Natural killer cell (primary cell): ENCODE measurements at regions not wholly inside any gene's neighbourhood (a gene's known extent, or its start where the extent isn't known, plus 50 kb on each side); places are given as distances from the start of the nearest gene placed in this dataset.

ENCODE experiments used
- ATAC-seq, 3 donors: fragments of 150-1000 bp in 2 of 3; fragments of 200-7000 bp in 1 of 3; cut with Tn5 transposase; 1 replicate in 1 of 3; 2 replicates in 2 of 3; pipeline ENCODE4 v1.10.0; 2021; ENCODE audit warnings: mild to moderate bottlenecking in 2 of 3, moderate library complexity in 2 of 3
- DNase-seq, 2 donors: peaks; one replicate each; pipeline versions ENCODE4 v3.0.0 to v3.0.0-alpha.2; 2013 to 2021; ENCODE audit warnings: mixed read lengths in 1 of 2
- H3K27ac ChIP-seq: one replicate; pipeline ENCODE4 v1.5.1; 2013; ENCODE audit warnings: mild to moderate bottlenecking, low read length
- H3K27me3 ChIP-seq: one replicate; pipeline ENCODE4 v1.6.1; 2013; ENCODE audit warnings: low read length; ENCODE audit not compliant: control insufficient read depth, insufficient read depth
- H3K36me3 ChIP-seq: one replicate; pipeline ENCODE4 v1.6.1; 2013; ENCODE audit warnings: low read length; ENCODE audit not compliant: control insufficient read depth, insufficient read depth
- H3K4me1 ChIP-seq: one replicate; pipeline ENCODE4 v1.6.1; 2013; ENCODE audit warnings: low read length; ENCODE audit not compliant: control insufficient read depth, insufficient read depth
- H3K4me3 ChIP-seq: one replicate; pipeline ENCODE4 v1.5.1; 2013; ENCODE audit warnings: low read length
- H3K9me3 ChIP-seq: one replicate; pipeline ENCODE4 v1.6.1; 2013; ENCODE audit warnings: low read length; ENCODE audit not compliant: control insufficient read depth, insufficient read depth
- H3K27ac Mint-ChIP-seq, 2 donors: one replicate each; pipeline ENCODE4 v1.8.0; 2022; ENCODE audit warnings: mild to moderate bottlenecking in 2 of 2, mixed read lengths in 2 of 2, moderate library complexity in 1 of 2
- H3K27me3 Mint-ChIP-seq, 2 donors: one replicate each; pipeline ENCODE4 v1.8.0; 2022; ENCODE audit warnings: low read depth in 2 of 2, mixed read lengths in 2 of 2
- H3K36me3 Mint-ChIP-seq: one replicate; pipeline ENCODE4 v1.8.0; 2022; ENCODE audit warnings: mixed read lengths
- H3K4me1 Mint-ChIP-seq, 2 donors: one replicate each; pipeline ENCODE4 v1.8.0; 2022; ENCODE audit warnings: mixed read lengths in 2 of 2
- H3K4me3 Mint-ChIP-seq: one replicate; pipeline ENCODE4 v1.8.0; 2022; ENCODE audit warnings: mild to moderate bottlenecking, moderate library complexity, mixed read lengths
- H3K9me3 Mint-ChIP-seq, 2 donors: one replicate each; pipeline ENCODE4 v1.8.0; 2022; ENCODE audit warnings: mixed read lengths in 2 of 2
- WGBS: methylation state at CpG from one replicate; pipeline ENCODE4 v1.1.7; 2013; ENCODE audit warnings: missing lambda C conversion rate; ENCODE audit not compliant: insufficient coverage; 5-methylcytosine and 5-hydroxymethylcytosine counted together
- intact Hi-C: fragments of 100-400 bp; cut with micrococcal nuclease; formaldehyde crosslinking; loops from one replicate; pipeline ENCODE4 v1.14.2; 2022
- TF ChIP-seq, protein P1 (sequence below): fragments of 200-600 bp; IDR thresholded peaks from one replicate; pipeline ENCODE4 v1.8.0; 2022; ENCODE audit warnings: antibody characterized with exemption

GRCh38 chr17:69761767-69762321 is 313.2 kb upstream of the KCNJ16 start:
- ATAC-seq (no peak), DNase-seq (no peak)
- Histone ChIP-seq H3K4me1 (no peaks in the 10 kb centered on the region), H3K36me3 (no peaks in the 10 kb centered on the region), H3K27ac (no peak overlapping the region), H3K9me3 (no peaks in the 10 kb centered on the region), H3K27me3 (no peaks in the 10 kb centered on the region), H3K4me3 (no peak overlapping the region)
- H3K27me3 Mint-ChIP-seq = no peaks in the 10 kb centered on the region
- H3K9me3 Mint-ChIP-seq = peaks cover 6 to 13% of the 10 kb centered on the region in 2 donors
- no peaks in the 10 kb centered on the region for H3K36me3 Mint-ChIP-seq
- H3K4me1 Mint-ChIP-seq = no peaks in the 10 kb centered on the region
- H3K27ac Mint-ChIP-seq = no peak overlapping the region
- 89% methylated on average over 3 of the region's 4 CpGs for WGBS
- H3K4me3 Mint-ChIP-seq = no peak overlapping the region
- TF ChIP-seq, protein P1, sequence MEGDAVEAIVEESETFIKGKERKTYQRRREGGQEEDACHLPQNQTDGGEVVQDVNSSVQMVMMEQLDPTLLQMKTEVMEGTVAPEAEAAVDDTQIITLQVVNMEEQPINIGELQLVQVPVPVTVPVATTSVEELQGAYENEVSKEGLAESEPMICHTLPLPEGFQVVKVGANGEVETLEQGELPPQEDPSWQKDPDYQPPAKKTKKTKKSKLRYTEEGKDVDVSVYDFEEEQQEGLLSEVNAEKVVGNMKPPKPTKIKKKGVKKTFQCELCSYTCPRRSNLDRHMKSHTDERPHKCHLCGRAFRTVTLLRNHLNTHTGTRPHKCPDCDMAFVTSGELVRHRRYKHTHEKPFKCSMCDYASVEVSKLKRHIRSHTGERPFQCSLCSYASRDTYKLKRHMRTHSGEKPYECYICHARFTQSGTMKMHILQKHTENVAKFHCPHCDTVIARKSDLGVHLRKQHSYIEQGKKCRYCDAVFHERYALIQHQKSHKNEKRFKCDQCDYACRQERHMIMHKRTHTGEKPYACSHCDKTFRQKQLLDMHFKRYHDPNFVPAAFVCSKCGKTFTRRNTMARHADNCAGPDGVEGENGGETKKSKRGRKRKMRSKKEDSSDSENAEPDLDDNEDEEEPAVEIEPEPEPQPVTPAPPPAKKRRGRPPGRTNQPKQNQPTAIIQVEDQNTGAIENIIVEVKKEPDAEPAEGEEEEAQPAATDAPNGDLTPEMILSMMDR = no peak
- intact Hi-C loops = no loop called here

- 65% methylated on average over 1 of the region's 1 CpG for WGBS
- H3K36me3 ChIP-seq = no peaks in the 10 kb centered on the region
- peaks cover 6 to 13% of the 10 kb centered on the region in 2 donors for H3K9me3 Mint-ChIP-seq
- H3K4me1 Mint-ChIP-seq = no peaks in the 10 kb centered on the region
- H3K4me3 Mint-ChIP-seq = no peak overlapping the region
- H3K27me3 ChIP-seq = no peaks in the 10 kb centered on the region
- H3K27ac ChIP-seq = no peak overlapping the region
- no peak overlapping the region for H3K27ac Mint-ChIP-seq
- H3K4me1 ChIP-seq = no peaks in the 10 kb centered on the region
- H3K27me3 Mint-ChIP-seq = no peaks in the 10 kb centered on the region
- ATAC-seq (no peak), DNase-seq (no peak)
- H3K4me3 ChIP-seq = no peak overlapping the region
- TF ChIP-seq, protein P1 = no peak
- no peaks in the 10 kb centered on the region for H3K36me3 Mint-ChIP-seq
- no peaks in the 10 kb centered on the region for H3K9me3 ChIP-seq
- intact Hi-C loops = no loop called here
These were observed 312.7 kb upstream of the KCNJ16 start for GRCh38 chr17:69762359-69762758.

DNA sequence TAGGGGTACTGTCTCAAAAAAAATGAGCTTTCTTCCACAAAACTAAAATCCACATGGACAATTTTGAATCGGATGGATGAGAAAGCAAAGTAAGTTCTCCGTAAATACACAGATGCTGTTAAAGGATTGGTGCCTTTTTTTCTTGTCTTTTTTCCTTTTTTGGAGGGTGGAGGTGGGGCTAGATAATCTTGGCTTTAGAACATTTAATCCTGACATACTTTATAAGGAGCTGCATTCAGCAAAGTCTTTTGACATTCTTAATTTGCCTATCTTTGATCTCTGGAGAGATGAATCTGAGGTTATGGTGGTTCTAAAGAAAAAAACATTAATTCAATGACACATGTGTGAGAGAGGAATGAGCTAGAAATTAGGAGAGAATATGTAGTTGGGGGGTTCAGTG is 312.3 kb upstream of the KCNJ16 start:
- Histone ChIP-seq H3K4me3 (no peak overlapping the region), H3K27ac (no peak overlapping the region), H3K36me3 (no peaks in the 10 kb centered on the region), H3K27me3 (no peaks in the 10 kb centered on the region), H3K9me3 (no peaks in the 10 kb centered on the region), H3K4me1 (no peaks in the 10 kb centered on the region)
- Mint-ChIP-seq H3K27me3 (no peaks in the 10 kb centered on the region), H3K4me3 (no peak overlapping the region), H3K36me3 (no peaks in the 10 kb centered on the region), H3K4me1 (no peaks in the 10 kb centered on the region), H3K9me3 (peaks cover 6 to 12% of the 10 kb centered on the region in 2 donors), H3K27ac (no peak overlapping the region)
- TF ChIP-seq, protein P1 = no peak
- 74% methylated on average over 2 of the region's 2 CpGs for WGBS
- no peak for DNase-seq
- ATAC-seq = no peak
- intact Hi-C loops = no loop called here

- TF ChIP-seq, protein P1 = no peak
- DNase-seq (no peak), ATAC-seq (no peak)
- no peaks in the 10 kb centered on the region for H3K27me3 ChIP-seq
- no peak overlapping the region for H3K4me3 ChIP-seq
- H3K27ac ChIP-seq = no peak overlapping the region
- no peaks in the 10 kb centered on the region for H3K27me3 Mint-ChIP-seq
- no peaks in the 10 kb centered on the region for H3K9me3 ChIP-seq
- no peaks in the 10 kb centered on the region for H3K4me1 ChIP-seq
- no peak overlapping the region for H3K27ac Mint-ChIP-seq
- intact Hi-C loops = no loop called here
- 80% methylated on average over 3 of the region's 3 CpGs for WGBS
- peaks cover 6 to 7% of the 10 kb centered on the region in 2 donors for H3K9me3 Mint-ChIP-seq
- no peak overlapping the region for H3K4me3 Mint-ChIP-seq
- no peaks in the 10 kb centered on the region for H3K36me3 ChIP-seq
- H3K4me1 Mint-ChIP-seq = no peaks in the 10 kb centered on the region
- H3K36me3 Mint-ChIP-seq = no peaks in the 10 kb centered on the region
These were observed 311.5 kb upstream of the KCNJ16 start for GRCh38 chr17:69763503-69763902.
